Naive thymus-derived CD4-positive, alpha-beta T cell (primary cell): ENCODE measurements at regions not wholly inside any gene's neighbourhood (a gene's known extent, or its start where the extent isn't known, plus 50 kb on each side); places are given as distances from the start of the nearest gene placed in this dataset.

ENCODE experiments used
- ATAC-seq: fragments of 150-1000 bp; cut with Tn5 transposase; 2 replicates; pipeline ENCODE4 v1.10.0; 2021; ENCODE audit warnings: mild to moderate bottlenecking, moderate library complexity
- CTCF ChIA-PET: fragments of 350-600 bp; sonication (Branson Sonifier 250); formaldehyde crosslinking; loops from one replicate; lab custom pipeline; 2021; ENCODE audit warnings: antibody characterized with exemption; lab: Charles Lee
- POLR2A ChIA-PET: fragments of 350-600 bp; sonication (Branson Sonifier 250); formaldehyde crosslinking; loops from one replicate; lab custom pipeline; 2021; ENCODE audit warnings: antibody characterized with exemption, inconsistent platforms; lab: Charles Lee
- DNase-seq, 9 donors: peaks; one replicate each; pipeline versions ENCODE4 v3.0.0 to v3.0.0-alpha.2; 2020 to 2022; ENCODE audit warnings: mixed read lengths in 1 of 9
- H3K27ac ChIP-seq: one replicate; pipeline ENCODE4 v1.7.0; 2013; ENCODE audit warnings: mild to moderate bottlenecking, low read depth, low read length, moderate library complexity
- H3K27me3 ChIP-seq, 2 donors: one replicate each; pipeline ENCODE4 v1.7.0; 2013; ENCODE audit warnings: low read length in 2 of 2, mild to moderate bottlenecking in 2 of 2, moderate library complexity in 2 of 2; ENCODE audit not compliant: control insufficient read depth in 2 of 2, insufficient read depth in 2 of 2
- H3K36me3 ChIP-seq, 3 experiments: 1 replicate in 2 of 3; 2 replicates in 1 of 3; pipeline ENCODE4 v1.7.0; 2013; ENCODE audit warnings: low read length in 3 of 3, mild to moderate bottlenecking in 3 of 3, moderate library complexity in 1 of 3; ENCODE audit not compliant: insufficient read depth in 3 of 3, control insufficient read depth in 2 of 3
- H3K4me1 ChIP-seq, 2 donors: one replicate each; pipeline ENCODE4 v1.7.0; 2013; ENCODE audit warnings: low read length in 2 of 2, mild to moderate bottlenecking in 2 of 2, moderate library complexity in 1 of 2; ENCODE audit not compliant: control insufficient read depth in 2 of 2, insufficient read depth in 2 of 2
- H3K4me3 ChIP-seq: 2 replicates; pipeline ENCODE4 v1.7.0; 2013; ENCODE audit warnings: mild to moderate bottlenecking, low read length
- H3K9me3 ChIP-seq, 3 experiments: 1 replicate in 2 of 3; 2 replicates in 1 of 3; pipeline ENCODE4 v1.7.0; 2013; ENCODE audit warnings: low read length in 3 of 3; ENCODE audit not compliant: control insufficient read depth in 2 of 3
- H3K27ac Mint-ChIP-seq, 9 donors: one replicate each; pipeline ENCODE4 v1.8.0; 2020 to 2022; ENCODE audit warnings: mixed read lengths in 9 of 9, mild to moderate bottlenecking in 8 of 9, moderate library complexity in 5 of 9, inconsistent platforms in 2 of 9
- H3K27me3 Mint-ChIP-seq, 5 donors: one replicate each; pipeline ENCODE4 v1.8.0; 2021 to 2022; ENCODE audit warnings: mixed read lengths in 5 of 5, mild to moderate bottlenecking in 1 of 5
- H3K36me3 Mint-ChIP-seq, 5 donors: one replicate each; pipeline ENCODE4 v1.8.0; 2020 to 2022; ENCODE audit warnings: mixed read lengths in 5 of 5, mild to moderate bottlenecking in 3 of 5, inconsistent platforms in 1 of 5
- H3K4me1 Mint-ChIP-seq, 7 donors: one replicate each; pipeline ENCODE4 v1.8.0; 2020 to 2022; ENCODE audit warnings: mixed read lengths in 7 of 7, mild to moderate bottlenecking in 3 of 7, inconsistent platforms in 1 of 7
- H3K4me3 Mint-ChIP-seq, 10 donors: one replicate each; pipeline ENCODE4 v1.8.0; 2020 to 2022; ENCODE audit warnings: mild to moderate bottlenecking in 10 of 10, mixed read lengths in 10 of 10, moderate library complexity in 6 of 10, inconsistent platforms in 2 of 10
- H3K9me3 Mint-ChIP-seq, 11 donors: one replicate each; pipeline ENCODE4 v1.8.0; 2020 to 2022; ENCODE audit warnings: mixed read lengths in 11 of 11, mild to moderate bottlenecking in 4 of 11, inconsistent platforms in 1 of 11, moderate library complexity in 1 of 11
- intact Hi-C, 2 donors: fragments of 100-400 bp; cut with micrococcal nuclease; formaldehyde crosslinking; loops; one replicate each; pipeline ENCODE4 v1.15.1; 2023

- intact Hi-C loops, result no loop called here
- H3K4me3 Mint-ChIP-seq, result no peak overlapping the region
- ATAC-seq (no peak), DNase-seq (no peak)
- H3K4me1 Mint-ChIP-seq, result no peaks in the 10 kb centered on the region
- ChIA-PET POLR2A (no interaction called here), CTCF (no interaction called here)
- no peaks in the 10 kb centered on the region for H3K27me3 Mint-ChIP-seq
- H3K27ac Mint-ChIP-seq, result no peak overlapping the region
- Histone ChIP-seq H3K27ac (no peak overlapping the region), H3K9me3 (no peaks in the 10 kb centered on the region), H3K36me3 (no peaks in the 10 kb centered on the region), H3K4me3 (no peak overlapping the region), H3K4me1 (no peaks in the 10 kb centered on the region), H3K27me3 (no peaks in the 10 kb centered on the region)
- no peaks in the 10 kb centered on the region for H3K36me3 Mint-ChIP-seq
- H3K9me3 Mint-ChIP-seq, result no peaks in the 10 kb centered on the region
Measured at GRCh38 chr6:104019075-104019753, 840.5 kb downstream of the HACE1 start.

GRCh38 chr6:104017410-104018381 is 842.0 kb downstream of the HACE1 start:
- CTCF ChIA-PET, result no interaction called here
- H3K9me3 ChIP-seq, result no peaks in the 10 kb centered on the region
- H3K36me3 Mint-ChIP-seq, result no peaks in the 10 kb centered on the region
- no peak for DNase-seq
- H3K9me3 Mint-ChIP-seq, result peaks cover 0 to 6% (median 0%) of the 10 kb centered on the region in 11 donors
- no peak overlapping the region for H3K4me3 Mint-ChIP-seq
- no peaks in the 10 kb centered on the region for H3K27me3 ChIP-seq
- intact Hi-C loops, result no loop called here
- no peaks in the 10 kb centered on the region for H3K36me3 ChIP-seq
- no peak overlapping the region for H3K27ac Mint-ChIP-seq
- no peaks in the 10 kb centered on the region for H3K4me1 ChIP-seq
- no peaks in the 10 kb centered on the region for H3K4me1 Mint-ChIP-seq
- no peak overlapping the region for H3K4me3 ChIP-seq
- H3K27ac ChIP-seq, result no peak overlapping the region
- POLR2A ChIA-PET, result no interaction called here
- H3K27me3 Mint-ChIP-seq, result no peaks in the 10 kb centered on the region
- peak; percentile 18 for ATAC-seq

DNA sequence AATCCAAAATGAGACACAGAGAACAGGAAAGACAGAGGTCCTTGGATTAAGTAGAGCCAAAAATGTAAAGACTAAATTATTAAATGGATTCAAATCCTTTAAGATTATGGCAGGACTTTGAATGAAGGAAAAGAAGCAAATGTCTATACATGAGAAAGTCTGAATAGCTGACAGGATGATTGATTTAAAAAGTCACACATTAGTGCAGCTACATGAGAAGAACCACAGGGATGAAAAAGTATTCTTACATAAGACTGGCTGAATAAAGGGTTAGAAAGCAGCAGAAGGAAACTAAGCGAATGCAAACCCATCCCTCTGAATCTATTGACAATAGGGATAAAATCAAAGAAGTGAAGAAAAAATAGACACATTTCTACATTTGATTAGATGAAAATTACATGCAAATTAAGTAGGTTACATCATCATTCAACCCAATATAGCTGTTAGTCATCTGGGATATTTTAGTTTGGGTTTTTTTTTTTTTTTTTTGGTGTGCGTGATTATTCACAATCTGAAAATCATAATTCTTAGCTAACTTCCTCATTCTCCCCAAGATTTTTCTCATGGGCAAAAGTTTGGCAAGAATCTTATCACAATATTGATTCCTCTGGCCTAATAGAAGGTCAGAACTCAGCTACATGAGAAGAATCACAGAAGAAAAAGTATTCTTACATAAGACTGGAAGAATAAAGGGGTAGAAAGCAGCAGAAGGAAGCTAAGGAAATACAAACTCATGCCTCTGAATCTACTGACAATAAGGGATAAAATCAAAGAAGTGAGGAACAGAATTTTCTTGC is 845.4 kb downstream of the HACE1 start:
- Mint-ChIP-seq H3K27me3 (no peaks in the 10 kb centered on the region), H3K4me1 (no peaks in the 10 kb centered on the region), H3K4me3 (no peak overlapping the region), H3K9me3 (peaks cover 0 to 6% (median 0%) of the 10 kb centered on the region in 11 donors), H3K27ac (no peak overlapping the region), H3K36me3 (no peaks in the 10 kb centered on the region)
- Histone ChIP-seq H3K27me3 (no peaks in the 10 kb centered on the region), H3K36me3 (no peaks in the 10 kb centered on the region), H3K4me1 (no peaks in the 10 kb centered on the region), H3K4me3 (no peak overlapping the region), H3K9me3 (no peaks in the 10 kb centered on the region), H3K27ac (no peak overlapping the region)
- no peak for DNase-seq
- ChIA-PET POLR2A (no interaction called here), CTCF (no interaction called here)
- intact Hi-C loops, result no loop called here
- no peak for ATAC-seq

DNA sequence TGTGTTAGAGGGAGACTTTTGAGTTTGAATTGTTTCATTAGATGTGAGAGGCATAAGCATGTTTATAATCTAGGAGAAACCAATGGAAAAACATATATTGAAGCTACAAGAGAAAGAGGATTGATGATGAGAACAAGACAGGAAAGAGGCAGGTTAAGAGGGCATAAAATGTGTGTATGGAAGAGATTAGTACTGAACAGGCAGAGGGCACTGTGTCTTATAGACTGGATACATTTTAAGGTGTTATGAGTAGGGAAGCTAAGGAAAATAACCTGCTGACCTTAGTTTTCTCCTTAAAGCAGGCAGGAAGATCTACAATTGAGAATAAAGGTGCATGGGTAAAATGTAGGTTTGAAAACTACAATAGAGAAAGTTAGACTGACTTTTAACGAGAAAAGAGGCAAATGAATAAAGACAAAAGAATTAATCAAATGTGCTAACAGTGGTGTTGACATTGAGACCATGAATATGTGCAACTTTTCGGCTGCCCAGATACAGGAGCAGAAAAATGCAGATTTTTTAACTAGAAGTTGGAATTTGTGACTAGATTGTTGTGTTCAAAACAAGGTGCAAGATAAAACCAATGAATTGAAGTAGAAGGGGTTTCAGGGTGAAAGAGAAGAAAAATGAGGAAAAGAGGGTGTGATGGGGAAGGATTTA is 846.3 kb downstream of the HACE1 start:
- H3K4me3 Mint-ChIP-seq, result no peak overlapping the region
- POLR2A ChIA-PET, result no interaction called here
- Histone ChIP-seq H3K27me3 (no peaks in the 10 kb centered on the region), H3K9me3 (no peaks in the 10 kb centered on the region), H3K36me3 (no peaks in the 10 kb centered on the region), H3K27ac (no peak overlapping the region), H3K4me1 (no peaks in the 10 kb centered on the region), H3K4me3 (no peak overlapping the region)
- intact Hi-C loops, result no loop called here
- ATAC-seq (no peak), DNase-seq (no peak)
- H3K9me3 Mint-ChIP-seq, result peaks cover 0 to 6% (median 0%) of the 10 kb centered on the region in 11 donors
- CTCF ChIA-PET, result no interaction called here
- H3K36me3 Mint-ChIP-seq, result no peaks in the 10 kb centered on the region
- no peaks in the 10 kb centered on the region for H3K4me1 Mint-ChIP-seq
- no peaks in the 10 kb centered on the region for H3K27me3 Mint-ChIP-seq
- no peak overlapping the region for H3K27ac Mint-ChIP-seq

DNA sequence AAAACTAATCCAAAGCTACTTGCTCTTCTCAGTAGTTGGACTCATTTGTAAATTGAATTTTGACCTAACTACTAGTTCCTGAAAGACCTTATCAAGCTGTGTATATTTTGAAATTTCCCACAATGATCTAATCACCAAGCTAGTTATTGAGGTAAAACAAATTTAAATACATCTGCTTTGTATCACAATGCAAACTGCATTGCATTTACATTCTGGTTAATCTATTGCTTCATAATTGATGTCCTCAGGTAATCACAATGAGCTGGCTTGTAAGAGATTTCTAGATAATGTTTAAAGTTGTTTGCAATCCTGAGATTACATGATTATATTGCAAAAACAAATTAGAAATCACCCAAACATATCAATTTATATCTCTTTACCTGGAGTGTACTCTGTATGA is 848.8 kb downstream of the HACE1 start:
- Mint-ChIP-seq H3K27ac (no peak overlapping the region), H3K4me3 (no peak overlapping the region), H3K36me3 (no peaks in the 10 kb centered on the region), H3K27me3 (no peaks in the 10 kb centered on the region), H3K9me3 (peaks cover 0 to 6% (median 0%) of the 10 kb centered on the region in 11 donors), H3K4me1 (no peaks in the 10 kb centered on the region)
- no peak for DNase-seq
- Histone ChIP-seq H3K9me3 (no peaks in the 10 kb centered on the region), H3K27ac (no peak overlapping the region), H3K4me3 (no peak overlapping the region), H3K4me1 (no peaks in the 10 kb centered on the region), H3K27me3 (no peaks in the 10 kb centered on the region), H3K36me3 (no peaks in the 10 kb centered on the region)
- intact Hi-C loops, result no loop called here
- no peak for ATAC-seq
- ChIA-PET CTCF (no interaction called here), POLR2A (no interaction called here)

- H3K36me3 ChIP-seq, result no peaks in the 10 kb centered on the region
- Mint-ChIP-seq H3K27me3 (no peaks in the 10 kb centered on the region), H3K36me3 (no peaks in the 10 kb centered on the region), H3K27ac (no peak overlapping the region), H3K9me3 (peaks cover 0 to 2% (median 0%) of the 10 kb centered on the region in 11 donors), H3K4me3 (no peak overlapping the region), H3K4me1 (no peaks in the 10 kb centered on the region)
- H3K27ac ChIP-seq, result no peak overlapping the region
- no peaks in the 10 kb centered on the region for H3K4me1 ChIP-seq
- ChIA-PET POLR2A (no interaction called here), CTCF (no interaction called here)
- H3K9me3 ChIP-seq, result no peaks in the 10 kb centered on the region
- no peak for ATAC-seq
- H3K4me3 ChIP-seq, result no peak overlapping the region
- no peaks in the 10 kb centered on the region for H3K27me3 ChIP-seq
- intact Hi-C loops, result no loop called here
- DNase-seq, result no peak
Measured at GRCh38 chr6:104003803-104004516, 855.8 kb downstream of the HACE1 start.
